ENCODE measurements at regions not wholly inside any gene's neighbourhood (a gene's known extent, or its start where the extent isn't known, plus 50 kb on each side); places are given as distances from the start of the nearest gene placed in this dataset.

DNA sequence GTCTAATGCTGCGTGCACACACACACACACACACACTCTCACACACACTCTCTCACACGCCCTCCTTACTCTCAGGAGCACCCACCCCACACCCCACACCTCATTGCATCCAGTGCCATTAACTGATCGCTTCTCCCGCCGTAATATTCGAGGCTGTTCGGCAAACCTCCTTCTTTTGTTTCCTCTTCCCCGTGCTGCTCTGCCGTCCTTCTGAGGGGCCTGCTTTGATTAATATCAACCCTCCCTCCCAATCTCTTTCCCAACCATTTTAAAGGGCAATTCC, 156.2 kb upstream of the TNRC6C start:
- TF ChIP-seq POLR2A (IDR thresholded peaks at IDR 0.05; ENCODE audit: low read depth, low read length) (no peak), SPI1 (IDR thresholded peaks at IDR 0.05; ENCODE audit: low read depth, low read length) (no peak), PAX5 (IDR thresholded peaks at IDR 0.05; ENCODE audit: insufficient read depth, low read length, severe bottlenecking) (no peak)
